Stomach (tissue), 8 donors: ENCODE measurements at regions not wholly inside any gene's neighbourhood (a gene's known extent, or its start where the extent isn't known, plus 50 kb on each side); places are given as distances from the start of the nearest gene placed in this dataset.

Source experiments
- DNase-seq, 2 donors: peaks; one replicate each; pipeline versions ENCODE4 v3.0.0 to v3.0.0-alpha.2; 2013 to 2019
- H3K27ac ChIP-seq, 5 donors: fragments of 200-600 bp in 4 of 5; sonication (generic) in 4 of 5; one replicate each; pipeline ENCODE4 v1.5.1; 2013 to 2019; ENCODE audit warnings: mild to moderate bottlenecking in 1 of 5, moderate library complexity in 1 of 5
- H3K27me3 ChIP-seq, 3 donors: fragments of 200-600 bp; sonication (generic); one replicate each; pipeline ENCODE4 v1.5.1; 2017 to 2019; ENCODE audit warnings: mixed run types in 1 of 3
- H3K36me3 ChIP-seq, 4 donors: fragments of 200-600 bp; sonication (generic); 1 replicate in 3 of 4; 2 replicates in 1 of 4; pipeline ENCODE4 v1.5.1; 2016 to 2019
- H3K4me1 ChIP-seq, 4 donors: fragments of 200-600 bp; sonication (generic); one replicate each; pipeline ENCODE4 v1.5.1; 2016 to 2019
- H3K4me3 ChIP-seq, 4 donors: fragments of 200-600 bp; sonication (generic) in 3 of 4; one replicate each; pipeline ENCODE4 v1.5.1; 2016 to 2019; ENCODE audit warnings: mild to moderate bottlenecking in 1 of 4
- H3K9me3 ChIP-seq, 4 donors: fragments of 200-600 bp; sonication (generic); one replicate each; pipeline ENCODE4 v1.5.1; 2016 to 2019
- EP300 ChIP-seq: sonication (generic); formaldehyde crosslinking; IDR thresholded peaks from one replicate; pipeline ENCODE4 v1.6.1; 2017; ENCODE audit warnings: antibody characterized with exemption
- POLR2A ChIP-seq, 4 donors: fragments of 450-650 bp; IDR thresholded peaks; one replicate each; pipeline ENCODE4 v1.6.1; 2016; ENCODE audit warnings: antibody characterized with exemption in 4 of 4, control low read depth in 2 of 4, mild to moderate bottlenecking in 1 of 4, moderate library complexity in 1 of 4
- POLR2AphosphoS5 ChIP-seq, 3 donors: sonication (generic); formaldehyde crosslinking; IDR thresholded peaks; one replicate each; pipeline ENCODE4 v1.6.1; 2016; ENCODE audit warnings: antibody characterized with exemption in 3 of 3
- WGBS, 5 donors: extraction: QIAGEN DNeasy Blood & Tissue Kit in 3 of 5; methylation state at CpG; one replicate each; pipeline versions ENCODE4 v1.1.5 to v1.1.7; 2013 to 2018; 5-methylcytosine and 5-hydroxymethylcytosine counted together
- intact Hi-C: fragments of 100-400 bp; cut with DNase I; formaldehyde crosslinking; loops from one replicate; pipeline ENCODE4 v1.15.1; 2023; ENCODE audit warnings: low total_unique reads
- TF ChIP-seq, protein P1 (sequence below), 7 experiments: fragments of 450-650 bp in 4 of 7; fragments of 200-600 bp in 3 of 7; sonication (generic) in 3 of 7; IDR thresholded peaks; one replicate each; pipeline ENCODE4 v1.5.1; 2016 to 2019; ENCODE audit warnings: antibody characterized with exemption in 7 of 7, control low read depth in 2 of 7, mild to moderate bottlenecking in 1 of 7
- donor health status: healthy with polysubstance abuse.
- donor health status: Bipolar disorder and iron deficiency.
- donor health status: healthy.

DNA sequence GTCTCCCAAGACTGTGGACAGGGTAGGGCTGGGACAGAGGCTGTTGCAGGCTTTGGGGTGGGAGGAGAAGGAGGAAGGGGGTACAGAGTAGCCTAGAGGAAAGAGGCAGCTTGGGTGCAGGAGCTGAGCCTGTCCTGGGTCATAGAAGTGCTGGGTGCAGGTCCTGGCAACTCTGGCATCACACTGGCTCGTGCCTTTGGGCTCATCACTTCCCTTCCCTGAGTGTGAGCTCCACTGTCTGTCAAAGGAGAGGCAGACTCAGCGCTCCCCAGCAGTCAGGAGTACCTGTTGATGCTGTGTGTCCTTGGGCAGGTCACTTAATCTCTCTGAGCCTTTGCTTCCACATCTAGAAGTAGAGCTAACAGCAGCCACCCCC lies 157.1 kb downstream of the PTPRU start:
- TF ChIP-seq POLR2AphosphoS5 (IDR thresholded peaks at IDR 0.05) (no peak), EP300 (no peak), POLR2A (IDR thresholded peaks at IDR 0.05) (no peak)
- TF ChIP-seq, protein P1, sequence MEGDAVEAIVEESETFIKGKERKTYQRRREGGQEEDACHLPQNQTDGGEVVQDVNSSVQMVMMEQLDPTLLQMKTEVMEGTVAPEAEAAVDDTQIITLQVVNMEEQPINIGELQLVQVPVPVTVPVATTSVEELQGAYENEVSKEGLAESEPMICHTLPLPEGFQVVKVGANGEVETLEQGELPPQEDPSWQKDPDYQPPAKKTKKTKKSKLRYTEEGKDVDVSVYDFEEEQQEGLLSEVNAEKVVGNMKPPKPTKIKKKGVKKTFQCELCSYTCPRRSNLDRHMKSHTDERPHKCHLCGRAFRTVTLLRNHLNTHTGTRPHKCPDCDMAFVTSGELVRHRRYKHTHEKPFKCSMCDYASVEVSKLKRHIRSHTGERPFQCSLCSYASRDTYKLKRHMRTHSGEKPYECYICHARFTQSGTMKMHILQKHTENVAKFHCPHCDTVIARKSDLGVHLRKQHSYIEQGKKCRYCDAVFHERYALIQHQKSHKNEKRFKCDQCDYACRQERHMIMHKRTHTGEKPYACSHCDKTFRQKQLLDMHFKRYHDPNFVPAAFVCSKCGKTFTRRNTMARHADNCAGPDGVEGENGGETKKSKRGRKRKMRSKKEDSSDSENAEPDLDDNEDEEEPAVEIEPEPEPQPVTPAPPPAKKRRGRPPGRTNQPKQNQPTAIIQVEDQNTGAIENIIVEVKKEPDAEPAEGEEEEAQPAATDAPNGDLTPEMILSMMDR (IDR thresholded peaks at IDR 0.05): no peak
- no peak for DNase-seq

DNA sequence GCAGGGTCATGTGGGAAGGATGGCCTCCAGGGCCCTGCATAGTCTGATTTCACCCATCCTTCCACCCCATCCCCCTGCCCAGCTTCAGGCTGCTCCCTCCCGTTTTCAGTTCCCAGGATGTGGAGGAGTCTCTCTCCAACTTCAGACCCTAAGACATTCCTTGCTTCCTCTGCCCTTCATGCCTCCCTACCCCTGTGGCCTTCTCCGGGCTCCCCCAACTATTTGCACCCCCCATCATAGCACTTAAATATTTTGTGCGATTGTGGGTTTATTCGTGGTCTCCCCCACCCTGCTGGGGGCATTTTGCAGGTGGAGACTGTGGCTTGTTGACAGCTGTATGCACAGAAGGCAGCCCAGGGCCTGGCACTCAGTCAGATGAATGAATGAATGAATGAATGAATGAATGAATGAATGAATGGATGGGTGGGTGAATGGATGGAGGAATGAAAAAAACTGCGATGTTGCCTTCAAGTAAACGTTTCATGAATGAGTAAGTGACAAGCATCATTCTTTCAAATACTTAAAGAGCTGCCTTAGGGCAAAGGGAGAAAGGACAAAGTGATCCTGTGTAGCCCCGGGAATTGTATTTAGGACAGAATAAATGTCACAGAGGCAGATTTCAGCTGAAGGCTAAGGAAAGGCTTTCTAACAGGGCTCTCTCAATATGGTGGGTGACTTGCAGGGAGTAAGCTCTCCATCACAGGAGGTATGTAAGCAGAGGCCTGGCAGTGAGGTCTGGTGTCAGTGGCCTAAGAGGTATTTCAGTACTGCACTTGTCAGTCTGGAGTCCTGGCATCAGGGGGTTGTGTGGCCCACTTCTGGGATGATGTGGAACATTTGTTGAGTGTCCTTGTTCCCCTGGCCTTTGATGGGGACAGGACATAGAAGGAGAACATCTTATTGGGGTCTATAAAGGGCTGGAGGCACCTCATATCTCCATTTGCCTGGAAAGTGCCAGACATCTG lies 156.4 kb downstream of the PTPRU start:
- H3K9me3 ChIP-seq: no peaks in the 10 kb centered on the region
- H3K36me3 ChIP-seq: no peaks in the 10 kb centered on the region
- 52 to 65% (median 62%) methylated on average over 7 of the region's 7 CpGs for WGBS, 5 donors
- no peaks in the 10 kb centered on the region for H3K4me1 ChIP-seq
- intact Hi-C loops: no loop called here
- H3K27ac ChIP-seq: no peak overlapping the region
- no peak for TF ChIP-seq POLR2A (IDR thresholded peaks at IDR 0.05)
- TF ChIP-seq, protein P1 (IDR thresholded peaks at IDR 0.05): no peak
- no peak for TF ChIP-seq POLR2AphosphoS5 (IDR thresholded peaks at IDR 0.05)
- no peak for TF ChIP-seq EP300
- H3K27me3 ChIP-seq: peaks cover 0 to 70% (median 10%) of the 10 kb centered on the region in 3 donors
- DNase-seq: no peak
- no peak overlapping the region for H3K4me3 ChIP-seq

More for the DNA sequence above, 157.1 kb downstream of the PTPRU start:
- 58 to 63% (median 61%) methylated on average over 2 of the region's 2 CpGs for WGBS, 5 donors
- Histone ChIP-seq H3K4me3 (no peak overlapping the region), H3K4me1 (no peaks in the 10 kb centered on the region), H3K27ac (no peak overlapping the region), H3K36me3 (no peaks in the 10 kb centered on the region), H3K9me3 (no peaks in the 10 kb centered on the region), H3K27me3 (peaks cover 0 to 63% (median 10%) of the 10 kb centered on the region in 3 donors)
- intact Hi-C loops: no loop called here

DNA sequence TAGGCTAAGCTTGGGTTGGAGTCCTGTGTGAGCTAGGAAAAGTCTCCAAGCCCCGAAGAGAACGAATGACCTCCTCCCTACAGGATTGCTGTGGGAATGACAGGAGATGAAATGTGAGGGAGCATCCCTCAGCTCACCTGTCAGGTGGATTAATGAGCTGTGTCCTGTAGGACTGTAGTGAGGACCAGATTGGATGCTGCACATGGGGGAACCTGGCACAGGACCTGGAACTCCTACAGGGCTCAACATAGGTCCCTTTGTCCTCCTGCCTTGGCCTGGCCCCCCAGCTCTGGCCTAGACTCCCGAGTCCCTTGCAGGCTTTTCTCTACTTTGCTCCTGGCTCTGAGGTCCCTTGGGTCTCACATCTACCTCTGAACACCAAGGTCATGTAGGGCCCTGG lies 155.7 kb downstream of the PTPRU start:
- intact Hi-C loops: no loop called here
- Histone ChIP-seq H3K9me3 (no peaks in the 10 kb centered on the region), H3K4me3 (no peak overlapping the region), H3K27ac (no peak overlapping the region), H3K36me3 (no peaks in the 10 kb centered on the region), H3K27me3 (peaks cover 0 to 71% (median 10%) of the 10 kb centered on the region in 3 donors), H3K4me1 (no peaks in the 10 kb centered on the region)
- whole genome bisulfite sequencing, 5 donors: 47 to 63% (median 51%) methylated on average over 3 of the region's 3 CpGs
- TF ChIP-seq, protein P1 (IDR thresholded peaks at IDR 0.05): no peak
- TF ChIP-seq POLR2AphosphoS5 (IDR thresholded peaks at IDR 0.05) (no peak), POLR2A (IDR thresholded peaks at IDR 0.05) (no peak), EP300 (no peak)
- DNase-seq: no peak

DNA sequence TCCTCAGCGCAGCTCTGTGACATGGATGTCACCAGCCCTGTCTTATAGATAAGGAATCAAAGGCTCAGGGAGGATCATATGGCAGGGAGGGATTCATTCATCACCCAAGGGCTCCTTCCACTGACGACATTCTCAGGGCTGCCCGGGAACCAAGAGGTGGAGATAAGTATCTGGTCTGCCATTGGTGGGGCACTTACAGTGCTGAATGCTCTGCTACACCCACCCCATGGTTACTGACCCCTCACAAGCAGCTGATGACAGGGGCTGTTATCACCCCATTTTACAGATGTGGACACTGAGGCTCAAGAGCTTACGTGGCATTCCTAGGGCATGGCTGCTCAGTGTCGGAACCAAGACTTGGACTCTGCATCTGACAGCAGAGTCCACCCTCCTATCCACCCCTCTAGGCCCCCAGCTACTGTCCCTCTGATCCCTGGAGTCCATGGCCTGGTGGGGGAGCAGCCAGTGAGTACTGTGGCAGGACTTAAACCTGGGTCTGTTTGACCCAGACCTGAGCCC lies 155.1 kb downstream of the PTPRU start:
- no peaks in the 10 kb centered on the region for H3K4me1 ChIP-seq
- H3K36me3 ChIP-seq: no peaks in the 10 kb centered on the region
- H3K9me3 ChIP-seq: no peaks in the 10 kb centered on the region
- 22 to 51% (median 33%) methylated on average over 5 of the region's 5 CpGs for WGBS, 5 donors
- no peak for DNase-seq
- H3K27ac ChIP-seq: no peak overlapping the region
- TF ChIP-seq POLR2A (IDR thresholded peaks at IDR 0.05): no peak
- intact Hi-C loops: no loop called here
- H3K4me3 ChIP-seq: no peak overlapping the region
- H3K27me3 ChIP-seq: peaks cover 0 to 73% (median 10%) of the 10 kb centered on the region in 3 donors
